Upper lobe of left lung (tissue), 6 donors: ENCODE measurements at regions not wholly inside any gene's neighbourhood (a gene's known extent, or its start where the extent isn't known, plus 50 kb on each side); places are given as distances from the start of the nearest gene placed in this dataset.

Source experiments
- ATAC-seq, 2 donors: fragments of 200-7000 bp; cut with Tn5 transposase; one replicate each; pipeline ENCODE4 v1.9.1; 2022; ENCODE audit warnings: mild to moderate bottlenecking in 2 of 2, moderate library complexity in 2 of 2; ENCODE audit not compliant: low FRiP score in 2 of 2
- DNase-seq, 2 donors: peaks; one replicate each; pipeline ENCODE4 v3.0.0-alpha.2; 2019 to 2020
- H3K27ac ChIP-seq, 4 donors: fragments of 200-600 bp; sonication (generic); one replicate each; pipeline ENCODE4 v1.5.1; 2016 to 2019
- H3K27me3 ChIP-seq, 4 donors: fragments of 200-600 bp; sonication (generic); one replicate each; pipeline ENCODE4 v1.5.1; 2017 to 2019
- H3K36me3 ChIP-seq, 4 donors: fragments of 200-600 bp; sonication (generic); one replicate each; pipeline ENCODE4 v1.5.1; 2016 to 2019
- H3K4me1 ChIP-seq, 4 donors: fragments of 200-600 bp; sonication (generic); one replicate each; pipeline ENCODE4 v1.5.1; 2018 to 2019
- H3K4me3 ChIP-seq, 4 donors: fragments of 200-600 bp; sonication (generic); one replicate each; pipeline ENCODE4 v1.5.1; 2017 to 2019; ENCODE audit warnings: mild to moderate bottlenecking in 2 of 4, moderate library complexity in 1 of 4
- H3K9me3 ChIP-seq, 4 donors: fragments of 200-600 bp; sonication (generic); one replicate each; pipeline ENCODE4 v1.5.1; 2018 to 2019
- CTCF ChIP-seq, 6 experiments: fragments of 450-650 bp in 4 of 6; fragments of 200-600 bp in 2 of 6; sonication (generic) in 2 of 6; IDR thresholded peaks; one replicate each; pipeline ENCODE4 v1.5.1; 2016 to 2019; ENCODE audit warnings: antibody characterized with exemption in 6 of 6
- EP300 ChIP-seq, 4 donors: sonication (generic); formaldehyde crosslinking; IDR thresholded peaks; one replicate each; pipeline ENCODE4 v1.5.1; 2017; ENCODE audit warnings: antibody characterized with exemption in 4 of 4, control low read depth in 2 of 4
- POLR2A ChIP-seq, 4 donors: fragments of 450-650 bp; IDR thresholded peaks; one replicate each; pipeline ENCODE4 v1.5.1; 2016 to 2017; ENCODE audit warnings: antibody characterized with exemption in 4 of 4, mild to moderate bottlenecking in 2 of 4
- POLR2AphosphoS5 ChIP-seq, 2 donors: sonication (generic); formaldehyde crosslinking; IDR thresholded peaks; one replicate each; pipeline ENCODE4 v1.5.1; 2017; ENCODE audit warnings: antibody characterized with exemption in 2 of 2
- WGBS, 2 donors: methylation state at CpG; one replicate each; pipeline ENCODE4 v1.1.5; 2017 to 2018; 5-methylcytosine and 5-hydroxymethylcytosine counted together
- donor health status: DM: no; HTN: no; CAD: no; lungs with moderate emphysema.
- donor health status: DM: no; HTN: yes; CAD: no; lungs with severe emphysema.

GRCh38 chr4:165737309-165737972 is 135.6 kb upstream of the TLL1 start:
- 61 to 74% methylated on average over 1 of the region's 1 CpG for WGBS, 2 donors
- DNase-seq (no peak), ATAC-seq (no peak)
- Histone ChIP-seq H3K36me3 (no peaks in the 10 kb centered on the region), H3K9me3 (no peaks in the 10 kb centered on the region), H3K4me1 (no peaks in the 10 kb centered on the region), H3K27me3 (no peaks in the 10 kb centered on the region), H3K4me3 (no peak overlapping the region), H3K27ac (no peak overlapping the region)
- TF ChIP-seq POLR2AphosphoS5 (IDR thresholded peaks at IDR 0.05) (no peak), POLR2A (IDR thresholded peaks at IDR 0.05) (no peak), CTCF (IDR thresholded peaks at IDR 0.05) (no peak)

GRCh38 chr4:165738571-165738970 is 134.5 kb upstream of the TLL1 start:
- Histone ChIP-seq H3K36me3 (no peaks in the 10 kb centered on the region), H3K27me3 (no peaks in the 10 kb centered on the region), H3K27ac (no peak overlapping the region), H3K4me3 (no peak overlapping the region), H3K9me3 (no peaks in the 10 kb centered on the region), H3K4me1 (no peaks in the 10 kb centered on the region)
- 74 to 82% methylated on average over 1 of the region's 1 CpG for WGBS, 2 donors
- TF ChIP-seq CTCF (IDR thresholded peaks at IDR 0.05) (no peak), POLR2A (IDR thresholded peaks at IDR 0.05) (no peak), EP300 (IDR thresholded peaks at IDR 0.05) (no peak), POLR2AphosphoS5 (IDR thresholded peaks at IDR 0.05) (no peak)
- DNase-seq (no peak), ATAC-seq (no peak)

GRCh38 chr4:165740911-165741310 is 132.1 kb upstream of the TLL1 start:
- Histone ChIP-seq H3K27ac (no peak overlapping the region), H3K4me3 (no peak overlapping the region), H3K9me3 (no peaks in the 10 kb centered on the region), H3K27me3 (no peaks in the 10 kb centered on the region), H3K4me1 (no peaks in the 10 kb centered on the region), H3K36me3 (no peaks in the 10 kb centered on the region)
- WGBS, 2 donors, result 47 to 49% methylated on average over 6 of the region's 6 CpGs
- TF ChIP-seq POLR2AphosphoS5 (IDR thresholded peaks at IDR 0.05) (peak in 1 of 2 donors; percentile 33), CTCF (IDR thresholded peaks at IDR 0.05) (no peak)
- no peak for ATAC-seq
- DNase-seq, result no peak

GRCh38 chr4:165743422-165743821 is 129.6 kb upstream of the TLL1 start:
- H3K4me1 ChIP-seq, result peaks cover 0 to 7% (median 0%) of the 10 kb centered on the region in 4 donors
- TF ChIP-seq EP300 (IDR thresholded peaks at IDR 0.05) (no peak), POLR2AphosphoS5 (IDR thresholded peaks at IDR 0.05) (no peak), POLR2A (IDR thresholded peaks at IDR 0.05) (no peak), CTCF (IDR thresholded peaks at IDR 0.05) (no peak)
- ATAC-seq (no peak), DNase-seq (no peak)
- H3K27me3 ChIP-seq, result no peaks in the 10 kb centered on the region
- H3K4me3 ChIP-seq, result no peak overlapping the region
- H3K27ac ChIP-seq, result no peak overlapping the region
- no peaks in the 10 kb centered on the region for H3K36me3 ChIP-seq
- no peaks in the 10 kb centered on the region for H3K9me3 ChIP-seq
- 93 to 96% methylated on average over 3 of the region's 3 CpGs for WGBS, 2 donors

GRCh38 chr4:165744370-165744769 is 128.7 kb upstream of the TLL1 start:
- Histone ChIP-seq H3K27ac (no peak overlapping the region), H3K4me3 (no peak overlapping the region), H3K36me3 (no peaks in the 10 kb centered on the region), H3K9me3 (no peaks in the 10 kb centered on the region), H3K27me3 (no peaks in the 10 kb centered on the region), H3K4me1 (peaks cover 0 to 7% (median 0%) of the 10 kb centered on the region in 4 donors)
- DNase-seq, result no peak
- TF ChIP-seq CTCF (IDR thresholded peaks at IDR 0.05) (no peak), POLR2A (IDR thresholded peaks at IDR 0.05) (no peak)
- ATAC-seq, result no peak
- WGBS, 2 donors, result 90 to 93% methylated on average over 1 of the region's 1 CpG
